ENCODE measurements at regions not wholly inside any gene's neighbourhood (a gene's known extent, or its start where the extent isn't known, plus 50 kb on each side); places are given as distances from the start of the nearest gene placed in this dataset.

GRCh38 chr21:35198982-35199732 is 150.1 kb upstream of the RUNX1 start:
- Histone ChIP-seq H3K4me1 (no peaks in the 10 kb centered on the region), H3K9me3 (no peaks in the 10 kb centered on the region), H3K4me3 (replicated peaks in 1 of 3) (no peak overlapping the region), H3K27me3 (no peaks in the 10 kb centered on the region), H3K36me3 (no peaks in the 10 kb centered on the region), H3K27ac (no peak overlapping the region)
- TF ChIP-seq POLR2A (IDR thresholded peaks at IDR 0.05): no peak
- TF ChIP-seq, protein P1, sequence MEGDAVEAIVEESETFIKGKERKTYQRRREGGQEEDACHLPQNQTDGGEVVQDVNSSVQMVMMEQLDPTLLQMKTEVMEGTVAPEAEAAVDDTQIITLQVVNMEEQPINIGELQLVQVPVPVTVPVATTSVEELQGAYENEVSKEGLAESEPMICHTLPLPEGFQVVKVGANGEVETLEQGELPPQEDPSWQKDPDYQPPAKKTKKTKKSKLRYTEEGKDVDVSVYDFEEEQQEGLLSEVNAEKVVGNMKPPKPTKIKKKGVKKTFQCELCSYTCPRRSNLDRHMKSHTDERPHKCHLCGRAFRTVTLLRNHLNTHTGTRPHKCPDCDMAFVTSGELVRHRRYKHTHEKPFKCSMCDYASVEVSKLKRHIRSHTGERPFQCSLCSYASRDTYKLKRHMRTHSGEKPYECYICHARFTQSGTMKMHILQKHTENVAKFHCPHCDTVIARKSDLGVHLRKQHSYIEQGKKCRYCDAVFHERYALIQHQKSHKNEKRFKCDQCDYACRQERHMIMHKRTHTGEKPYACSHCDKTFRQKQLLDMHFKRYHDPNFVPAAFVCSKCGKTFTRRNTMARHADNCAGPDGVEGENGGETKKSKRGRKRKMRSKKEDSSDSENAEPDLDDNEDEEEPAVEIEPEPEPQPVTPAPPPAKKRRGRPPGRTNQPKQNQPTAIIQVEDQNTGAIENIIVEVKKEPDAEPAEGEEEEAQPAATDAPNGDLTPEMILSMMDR (IDR thresholded peaks at IDR 0.05): no peak
- no peak for DNase-seq
- intact Hi-C loops (cut with DNase I): no loop called here
- 91 to 94% methylated on average over 6 of the region's 6 CpGs for WGBS, 2 donors

GRCh38 chr21:35198565-35198964 is 149.5 kb upstream of the RUNX1 start:
- DNase-seq: no peak
- Histone ChIP-seq H3K27me3 (no peaks in the 10 kb centered on the region), H3K36me3 (no peaks in the 10 kb centered on the region), H3K4me1 (no peaks in the 10 kb centered on the region), H3K4me3 (replicated peaks in 1 of 3) (no peak overlapping the region), H3K9me3 (no peaks in the 10 kb centered on the region), H3K27ac (no peak overlapping the region)
- TF ChIP-seq POLR2A (IDR thresholded peaks at IDR 0.05): no peak
- TF ChIP-seq, protein P1 (IDR thresholded peaks at IDR 0.05): no peak
- intact Hi-C loops (cut with DNase I): no loop called here
- WGBS, 2 donors: 65 to 78% methylated on average over 1 of the region's 1 CpG

DNA sequence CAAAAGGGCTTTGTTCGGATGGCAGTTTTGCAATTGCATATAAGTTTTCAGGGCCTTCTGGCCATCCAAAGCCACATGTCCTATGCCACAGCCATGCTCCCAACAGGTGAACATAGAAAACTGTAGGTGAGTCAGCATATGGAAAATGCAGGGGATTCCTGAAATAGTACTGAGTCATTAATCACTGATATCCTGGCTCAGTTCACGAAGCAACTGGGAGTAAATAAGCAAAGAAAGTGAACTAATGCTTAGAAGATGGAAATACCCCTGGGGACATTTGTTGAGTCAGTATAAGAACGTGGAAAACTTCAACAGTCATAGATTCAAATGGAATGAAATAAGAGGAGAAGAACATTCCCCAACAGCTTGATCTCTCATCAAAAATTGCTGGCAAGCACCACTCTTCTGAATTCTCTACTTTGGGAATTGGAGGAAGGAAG is 148.9 kb upstream of the RUNX1 start:
- H3K27me3 ChIP-seq: no peaks in the 10 kb centered on the region
- no peak for TF ChIP-seq POLR2A (IDR thresholded peaks at IDR 0.05)
- TF ChIP-seq, protein P1 (IDR thresholded peaks at IDR 0.05): no peak
- no peak for DNase-seq
- H3K4me3 ChIP-seq (replicated peaks in 1 of 3): no peak overlapping the region
- 60 to 74% methylated on average over 3 of the region's 3 CpGs for WGBS, 2 donors
- no peak overlapping the region for H3K27ac ChIP-seq
- intact Hi-C loops (cut with DNase I): no loop called here
- H3K4me1 ChIP-seq: no peaks in the 10 kb centered on the region
- H3K9me3 ChIP-seq: no peaks in the 10 kb centered on the region
- no peaks in the 10 kb centered on the region for H3K36me3 ChIP-seq

GRCh38 chr21:35197191-35197590 is 148.1 kb upstream of the RUNX1 start:
- 93 to 94% methylated on average over 4 of the region's 4 CpGs for WGBS, 2 donors
- no peak overlapping the region for H3K27ac ChIP-seq
- TF ChIP-seq POLR2A (IDR thresholded peaks at IDR 0.05): no peak
- TF ChIP-seq, protein P1 (IDR thresholded peaks at IDR 0.05): no peak
- no peaks in the 10 kb centered on the region for H3K9me3 ChIP-seq
- no peaks in the 10 kb centered on the region for H3K4me1 ChIP-seq
- DNase-seq: no peak
- intact Hi-C loops (cut with DNase I): no loop called here
- H3K27me3 ChIP-seq: no peaks in the 10 kb centered on the region
- H3K4me3 ChIP-seq (replicated peaks in 1 of 3): no peak overlapping the region
- no peaks in the 10 kb centered on the region for H3K36me3 ChIP-seq

GRCh38 chr21:35196128-35196527 is 147.0 kb upstream of the RUNX1 start:
- no peak for TF ChIP-seq POLR2A (IDR thresholded peaks at IDR 0.05)
- TF ChIP-seq, protein P1 (IDR thresholded peaks at IDR 0.05): no peak
- no peaks in the 10 kb centered on the region for H3K4me1 ChIP-seq
- no peaks in the 10 kb centered on the region for H3K9me3 ChIP-seq
- intact Hi-C loops (cut with DNase I): no loop called here
- H3K4me3 ChIP-seq (replicated peaks in 1 of 3): no peak overlapping the region
- no peak for DNase-seq
- no peaks in the 10 kb centered on the region for H3K36me3 ChIP-seq
- no peak overlapping the region for H3K27ac ChIP-seq
- 90 to 91% methylated on average over 5 of the region's 5 CpGs for WGBS, 2 donors
- H3K27me3 ChIP-seq: no peaks in the 10 kb centered on the region

Data from thyroid gland (tissue), 4 donors.